SU-DHL-6 (cell line): ENCODE measurements at regions not wholly inside any gene's neighbourhood (a gene's known extent, or its start where the extent isn't known, plus 50 kb on each side); places are given as distances from the start of the nearest gene placed in this dataset.

Experiments used
- CTCF ChIP-seq: fragments of 200-600 bp; sonication (generic); IDR thresholded peaks from one replicate; pipeline ENCODE4 v1.5.1; 2017; ENCODE audit warnings: antibody characterized with exemption, mild to moderate bottlenecking, low read length, moderate library complexity; ENCODE audit not compliant: insufficient read depth, poor library complexity, severe bottlenecking
- EZH2phosphoT487 ChIP-seq: fragments of 200-600 bp; sonication (generic), shearing (Covaris generic); conservative IDR thresholded peaks from 2 replicates; pipeline ENCODE4 v1.6.1; 2018; ENCODE audit warnings: mild to moderate bottlenecking, antibody characterized with exemption, low read length, moderate library complexity, mixed read lengths

GRCh38 chr4:123838474-123838873 is 441.9 kb downstream of the SPRY1 start:
- no peak for TF ChIP-seq CTCF
- no peak for TF ChIP-seq EZH2phosphoT487
